K562 (cell line): ENCODE measurements at regions not wholly inside any gene's neighbourhood (a gene's known extent, or its start where the extent isn't known, plus 50 kb on each side); places are given as distances from the start of the nearest gene placed in this dataset.
A peak's percentile ranks its signal among the peaks of the same experiment; 100 is the strongest.

Experiments used
- ATAC-seq: fragments of 200-7000 bp; cut with Tn5 transposase; 3 replicates; pipeline ENCODE4 v1.9.1; 2020; ENCODE audit warnings: moderate library complexity
- BruUV-seq: library from RNA; stranded (reverse); fragments of 400-500 nt; replicated peaks from 2 replicates; lab custom pipeline; 2021; lab: Mats Ljungman, UMichigan
- CTCF ChIA-PET: fragments of 300-600 bp; formaldehyde crosslinking; extraction: SDS; loops from one replicate; lab custom pipeline; 2021; ENCODE audit warnings: low intra/inter-chr PET ratio; lab: Yijun Ruan, JAX
- POLR2A ChIA-PET: fragments of 300-600, 350-650 bp; sonication (Branson Sonifier 250); formaldehyde crosslinking; extraction: SDS; loops from one replicate; lab custom pipeline; 2021; ENCODE audit warnings: antibody characterized with exemption, inconsistent platforms; lab: Yijun Ruan, JAX
- DNase-seq, 4 experiments: peaks; one replicate each; pipeline versions ENCODE4 v3.0.0 to v3.0.0-alpha.2; 2011 to 2018; ENCODE audit warnings: low spot score in 3 of 4, mixed read lengths in 3 of 4; ENCODE audit errors: extremely low read depth in 1 of 4
- FAIRE-seq: peaks from 2 replicates; lab custom pipeline; 2011; peaks lifted over from hg19 to GRCh38; lab: Jason Lieb, UNC
- H2AFZ ChIP-seq: 2 replicates; pipeline ENCODE4 v1.6.0; 2011; ENCODE audit warnings: low read depth, low read length, control low read depth, inconsistent platforms
- H3K27ac ChIP-seq: fragments of 200-600 bp; 3 replicates; pipeline ENCODE4 v1.8.0; 2011; ENCODE audit warnings: low read depth, mild to moderate bottlenecking, control low read depth, inconsistent platforms, low read length, moderate library complexity, mixed read lengths; ENCODE audit errors: extremely low read depth
- H3K27me3 ChIP-seq, 2 experiments: fragments of 300-600 bp in 1 of 2; 2 replicates in 1 of 2; 3 replicates in 1 of 2; pipeline versions ENCODE4 v1.6.0 to v1.8.0; 2011; ENCODE audit warnings: inconsistent platforms in 2 of 2, low read length in 2 of 2, mild to moderate bottlenecking in 1 of 2, mixed read lengths in 1 of 2, moderate library complexity in 1 of 2; ENCODE audit not compliant: control insufficient read depth in 2 of 2, insufficient read depth in 2 of 2
- H3K36me3 ChIP-seq: fragments of 300-600 bp; 3 replicates; pipeline ENCODE4 v1.8.0; 2011; ENCODE audit warnings: mild to moderate bottlenecking, low read length, inconsistent platforms; ENCODE audit not compliant: control insufficient read depth, insufficient read depth
- H3K4me1 ChIP-seq, 2 experiments: fragments of 200-600 bp in 1 of 2; replicated peaks in 1 of 2; 2 replicates in 1 of 2; 3 replicates in 1 of 2; pipeline versions ENCODE4 v1.5.1 to v1.8.0; 2011; ENCODE audit warnings: inconsistent platforms in 2 of 2, low read length in 2 of 2, mild to moderate bottlenecking in 1 of 2, mixed read lengths in 1 of 2, moderate library complexity in 1 of 2; ENCODE audit not compliant: control insufficient read depth in 2 of 2, insufficient read depth in 2 of 2
- H3K4me2 ChIP-seq: 2 replicates; pipeline ENCODE4 v1.6.1; 2011; ENCODE audit warnings: low read length, control low read depth, inconsistent platforms, mixed read lengths; ENCODE audit not compliant: insufficient read depth
- H3K4me3 ChIP-seq: fragments of 200-600 bp; sonication (generic), shearing (Covaris generic); 2 replicates; pipeline ENCODE4 v1.5.1; 2016; ENCODE audit warnings: control low read depth, inconsistent platforms
- H3K79me2 ChIP-seq: fragments of 200-600 bp; 3 replicates; pipeline ENCODE4 v1.8.0; 2011; ENCODE audit warnings: low read length, inconsistent platforms; ENCODE audit not compliant: control insufficient read depth, insufficient read depth
- H3K9ac ChIP-seq, 2 experiments: 2 replicates each; pipeline versions ENCODE4 v1.6.0 to v1.6.1; 2011; ENCODE audit warnings: low read depth in 2 of 2, low read length in 2 of 2, control low read depth in 1 of 2, inconsistent platforms in 1 of 2, mild to moderate bottlenecking in 1 of 2, mixed read lengths in 1 of 2; ENCODE audit not compliant: insufficient read depth in 1 of 2
- H3K9me1 ChIP-seq: one replicate; pipeline ENCODE4 v1.6.0; 2011; ENCODE audit warnings: inconsistent platforms, mild to moderate bottlenecking, low read length, moderate library complexity; ENCODE audit not compliant: control insufficient read depth, insufficient read depth
- H3K9me3 ChIP-seq: replicated peaks from 2 replicates; pipeline ENCODE4 v1.5.1; 2011; ENCODE audit warnings: low read depth, low read length, inconsistent platforms; ENCODE audit not compliant: control insufficient read depth, insufficient read depth
- H4K20me1 ChIP-seq: replicated peaks from 2 replicates; pipeline ENCODE4 v1.6.1; 2011; ENCODE audit warnings: low read length, inconsistent platforms, mixed read lengths; ENCODE audit not compliant: control insufficient read depth, insufficient read depth
- FOS ChIP-seq: IDR thresholded peaks from 3 replicates; pipeline ENCODE4 v1.6.1; 2011; ENCODE audit not compliant: insufficient read length; ENCODE audit errors: extremely low read depth
- FOXA1 ChIP-seq: fragments of 450-650 bp; IDR thresholded peaks from 2 replicates; pipeline ENCODE4 v1.6.1; 2016; ENCODE audit warnings: mild to moderate bottlenecking, borderline replicate concordance
- ILK ChIP-seq: fragments of 450-650 bp; IDR thresholded peaks from 2 replicates; pipeline ENCODE4 v1.6.1; 2016; ENCODE audit warnings: missing genetic modification characterization, low read depth, mild to moderate bottlenecking, missing compliant biosample characterization, moderate library complexity, borderline replicate concordance
- RFX1 ChIP-seq: fragments of 450-650 bp; IDR thresholded peaks from 2 replicates; pipeline ENCODE4 v1.6.1; 2016; ENCODE audit warnings: mild to moderate bottlenecking, moderate library complexity
- SMAD4 ChIP-seq: fragments of 250-450 bp; sonication (Bioruptor Pico); conservative IDR thresholded peaks from 2 replicates; pipeline ENCODE4 v1.8.0; 2021; ENCODE audit warnings: inconsistent platforms, mild to moderate bottlenecking, moderate library complexity
- ZFPM2 ChIP-seq: fragments of 250-450 bp; sonication (Bioruptor Pico); IDR thresholded peaks from 2 replicates; pipeline ENCODE4 v1.5.1; 2022; ENCODE audit warnings: mild to moderate bottlenecking
- ZNF224 ChIP-seq: sonication (generic); formaldehyde crosslinking; IDR thresholded peaks from 2 replicates; pipeline ENCODE4 v1.8.0; 2022; ENCODE audit warnings: mild to moderate bottlenecking, missing genetic modification reagents
- ZNF347 ChIP-seq: fragments of 450-650 bp; formaldehyde crosslinking; IDR thresholded peaks from 2 replicates; pipeline ENCODE4 v1.4.0; 2020; ENCODE audit warnings: low read depth, mild to moderate bottlenecking, moderate library complexity
- WGBS: fragments of 100-300 bp; shearing (Covaris generic); methylation state at CpG from one replicate; pipeline ENCODE4 v1.1.6; 2016; ENCODE audit warnings: low coverage, mixed read lengths; ENCODE audit not compliant: insufficient coverage; ENCODE audit errors: missing lambda C conversion rate; 5-methylcytosine and 5-hydroxymethylcytosine counted together
- in situ Hi-C: fragments of 300-500 bp; cut with MboI; formaldehyde crosslinking; loops from 4 replicates; pipeline ENCODE4 v1.15.0; 2018; ENCODE audit warnings: inconsistent platforms, mixed read lengths
- intact Hi-C: fragments of 100-400 bp; cut with micrococcal nuclease; formaldehyde crosslinking; loops from 2 replicates; pipeline ENCODE4 v1.14.2; 2022
- TF ChIP-seq, protein P1 (sequence below): fragments of 250-450 bp; sonication (Bioruptor Pico); IDR thresholded peaks from 2 replicates; pipeline ENCODE4 v1.4.0; 2020; ENCODE audit warnings: mild to moderate bottlenecking, moderate library complexity

DNA sequence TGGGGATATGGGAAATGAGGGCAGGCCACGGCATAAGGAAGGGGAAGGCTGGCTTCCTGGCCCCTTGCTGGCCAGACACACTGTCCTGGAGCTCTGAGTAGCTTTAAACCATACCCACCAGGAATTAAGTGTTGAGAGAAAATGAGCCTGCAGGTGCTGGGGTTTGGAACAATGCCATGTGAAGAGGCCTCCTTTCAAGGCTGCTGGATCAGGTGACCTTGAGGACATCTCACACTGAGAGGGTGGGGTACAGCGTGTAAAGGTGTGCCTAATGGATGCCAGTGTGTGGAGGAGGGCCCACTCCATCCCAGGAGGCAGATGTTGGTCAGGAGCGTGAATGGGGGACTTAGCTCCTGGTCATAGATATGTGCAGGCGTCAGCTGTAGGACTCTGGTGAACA is 74.8 kb upstream of the MLN start (continued):
- TF ChIP-seq, protein P1, sequence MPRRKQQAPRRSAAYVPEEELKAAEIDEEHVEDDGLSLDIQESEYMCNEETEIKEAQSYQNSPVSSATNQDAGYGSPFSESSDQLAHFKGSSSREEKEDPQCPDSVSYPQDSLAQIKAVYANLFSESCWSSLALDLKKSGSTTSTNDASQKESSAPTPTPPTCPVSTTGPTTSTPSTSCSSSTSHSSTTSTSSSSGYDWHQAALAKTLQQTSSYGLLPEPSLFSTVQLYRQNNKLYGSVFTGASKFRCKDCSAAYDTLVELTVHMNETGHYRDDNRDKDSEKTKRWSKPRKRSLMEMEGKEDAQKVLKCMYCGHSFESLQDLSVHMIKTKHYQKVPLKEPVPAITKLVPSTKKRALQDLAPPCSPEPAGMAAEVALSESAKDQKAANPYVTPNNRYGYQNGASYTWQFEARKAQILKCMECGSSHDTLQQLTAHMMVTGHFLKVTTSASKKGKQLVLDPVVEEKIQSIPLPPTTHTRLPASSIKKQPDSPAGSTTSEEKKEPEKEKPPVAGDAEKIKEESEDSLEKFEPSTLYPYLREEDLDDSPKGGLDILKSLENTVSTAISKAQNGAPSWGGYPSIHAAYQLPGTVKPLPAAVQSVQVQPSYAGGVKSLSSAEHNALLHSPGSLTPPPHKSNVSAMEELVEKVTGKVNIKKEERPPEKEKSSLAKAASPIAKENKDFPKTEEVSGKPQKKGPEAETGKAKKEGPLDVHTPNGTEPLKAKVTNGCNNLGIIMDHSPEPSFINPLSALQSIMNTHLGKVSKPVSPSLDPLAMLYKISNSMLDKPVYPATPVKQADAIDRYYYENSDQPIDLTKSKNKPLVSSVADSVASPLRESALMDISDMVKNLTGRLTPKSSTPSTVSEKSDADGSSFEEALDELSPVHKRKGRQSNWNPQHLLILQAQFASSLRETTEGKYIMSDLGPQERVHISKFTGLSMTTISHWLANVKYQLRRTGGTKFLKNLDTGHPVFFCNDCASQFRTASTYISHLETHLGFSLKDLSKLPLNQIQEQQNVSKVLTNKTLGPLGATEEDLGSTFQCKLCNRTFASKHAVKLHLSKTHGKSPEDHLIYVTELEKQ (CRISPR knock-in tag): no peak
- TF ChIP-seq FOS (no peak), FOXA1 (no peak), ILK (no peak), ZNF347 (no peak), ZNF224 (CRISPR knock-in tag) (no peak)

DNA sequence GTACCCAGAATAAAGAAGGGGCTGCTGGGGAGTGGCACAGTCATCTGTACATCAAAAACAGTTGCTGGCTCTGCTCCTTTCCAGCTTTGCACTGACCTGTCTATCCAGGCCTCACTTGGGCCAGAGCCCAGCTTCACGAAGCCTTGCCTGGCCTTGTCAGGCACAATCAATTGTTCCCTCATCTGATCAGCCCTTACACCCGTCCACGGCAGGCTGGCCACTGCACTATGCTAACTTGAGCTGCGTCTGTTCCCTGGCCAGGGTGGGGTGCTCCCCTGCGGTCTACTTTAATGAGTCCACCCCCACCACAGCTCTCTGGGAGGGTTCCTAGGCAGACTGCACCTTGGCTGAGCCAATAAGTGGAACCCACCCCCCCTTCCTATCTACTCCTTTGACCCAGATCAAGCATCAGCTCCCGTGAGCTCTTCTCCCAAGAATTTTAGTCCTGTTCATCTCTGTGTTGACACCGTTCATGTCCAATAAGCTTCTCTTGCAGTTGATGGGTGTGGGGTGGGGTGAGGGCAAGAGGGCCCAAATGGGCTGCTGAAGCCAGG is 74.3 kb upstream of the MLN start:
- no peak overlapping the region for H3K9ac ChIP-seq
- intact Hi-C loops (no loop called here), in situ Hi-C loops (no loop called here)
- H3K4me2 ChIP-seq: no peak overlapping the region
- no TSS peak for BruUV-seq
- FAIRE-seq (no peak), DNase-seq (no peak), ATAC-seq (0 out of 3 replicates have a peak, but pooled peaks have one; percentile 25)
- no peaks in the 10 kb centered on the region for H3K79me2 ChIP-seq
- peaks cover 2 to 10% of the 10 kb centered on the region in 2 experiments; a peak in 3 of 5 replicates for H3K4me1 ChIP-seq
- ChIA-PET CTCF (no interaction called here), POLR2A (interaction anchor here (0.6 to 1.9 kb wide), 7 partner anchors 8 to 38 kb away, joined by 3 to 7 read pairs (median 4); no protein-coding TSS in a partner anchor)
- no peaks in the 10 kb centered on the region for H4K20me1 ChIP-seq
- no peaks in the 10 kb centered on the region for H3K36me3 ChIP-seq
- no peaks in the 10 kb centered on the region for H3K9me3 ChIP-seq
- no peak for TF ChIP-seq SMAD4 (CRISPR knock-in tag)
- no peak for TF ChIP-seq ZFPM2 (CRISPR knock-in tag)
- TF ChIP-seq RFX1: 0 out of 2 replicates have a peak, but pooled peaks have one; percentile 65
- H3K9me1 ChIP-seq: no peaks in the 10 kb centered on the region
- no peak overlapping the region for H3K4me3 ChIP-seq
- H3K27ac ChIP-seq: no peak overlapping the region
- peaks cover 38 to 82% of the 10 kb centered on the region in 2 experiments for H3K27me3 ChIP-seq
- H2AFZ ChIP-seq: no peak overlapping the region
- 4% methylated on average over 7 of the region's 7 CpGs for WGBS
